ENCODE measurements at regions not wholly inside any gene's neighbourhood (a gene's known extent, or its start where the extent isn't known, plus 50 kb on each side); places are given as distances from the start of the nearest gene placed in this dataset.

DNA sequence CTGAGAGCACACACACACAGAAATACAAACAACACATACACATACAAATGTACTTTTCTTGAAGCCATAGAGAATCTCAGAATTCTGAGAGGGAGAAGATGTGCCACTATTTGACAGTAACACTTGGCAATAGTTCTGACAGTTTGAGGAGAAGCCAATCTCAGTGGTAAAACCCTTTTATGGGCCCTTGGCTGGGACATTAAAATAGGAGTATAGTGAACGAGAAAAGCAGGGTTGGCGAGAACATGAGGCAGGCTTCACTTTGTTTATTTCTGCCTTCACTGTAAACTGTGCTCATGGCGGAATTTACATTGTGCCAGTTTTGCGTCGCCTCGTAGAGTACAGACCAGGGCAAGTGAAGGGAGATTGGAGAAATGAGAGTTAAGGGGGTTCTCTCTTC is 449.4 kb upstream of the POU3F3 start (continued):
- no peak for TF ChIP-seq BACH2 (CRISPR knock-in tag; IDR thresholded peaks at IDR 0.05; ENCODE audit: borderline replicate concordance)

DNA sequence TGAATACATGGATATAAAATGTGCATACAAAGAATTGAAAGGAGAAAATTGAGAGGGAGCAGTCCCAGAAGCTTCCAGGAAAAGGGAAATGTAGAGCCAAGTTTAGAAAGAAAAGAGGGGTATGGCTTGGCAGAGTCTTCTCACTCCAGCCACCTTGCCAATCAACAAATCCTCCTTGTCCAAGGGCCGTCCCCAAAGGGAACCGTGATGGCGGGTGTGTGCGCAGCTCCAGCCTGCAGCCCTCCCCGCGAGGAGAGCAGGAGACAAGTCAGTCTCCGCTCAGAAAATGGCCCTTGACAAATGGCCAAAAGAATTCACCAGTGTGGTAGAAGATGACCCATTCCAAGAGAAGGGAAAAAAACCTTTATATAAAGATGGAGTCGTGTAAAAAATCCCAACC is 448.3 kb upstream of the POU3F3 start:
- no peak for ATAC-seq

DNA sequence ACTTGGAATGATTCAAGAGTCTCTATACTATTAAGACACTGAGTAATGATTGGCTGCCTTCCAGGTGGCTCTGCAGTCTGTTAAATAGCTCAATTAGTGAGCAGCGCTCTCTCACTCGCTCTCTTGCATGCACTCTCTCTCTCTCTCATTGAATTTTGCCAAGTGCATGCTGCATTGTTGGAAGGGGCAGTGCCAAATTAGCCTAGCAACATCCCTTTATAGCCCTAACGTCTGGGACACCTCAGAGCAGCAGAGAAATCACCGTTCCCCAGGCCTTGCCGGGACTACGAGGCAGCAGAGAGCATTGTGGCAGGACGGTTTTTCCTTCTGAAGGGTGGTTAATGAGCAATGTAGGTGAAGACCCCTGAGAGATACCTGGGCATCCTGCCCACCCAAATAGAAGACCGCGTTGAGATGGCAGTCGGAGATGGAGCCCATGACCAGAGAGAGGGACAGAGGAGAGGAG is 447.6 kb upstream of the POU3F3 start:
- TF ChIP-seq OSR1 (CRISPR knock-in tag; IDR thresholded peaks at IDR 0.05) (no peak), ZNF565 (CRISPR knock-in tag; conservative IDR thresholded peaks at IDR 0.05; ENCODE audit: low read depth) (no peak), ISL1 (CRISPR knock-in tag; IDR thresholded peaks at IDR 0.05) (peak; percentile 55), TCF4 (CRISPR knock-in tag; IDR thresholded peaks at IDR 0.05; ENCODE audit: borderline replicate concordance) (peak; percentile 50; the same call in 1 of the 2 replicates), PPARA (CRISPR knock-in tag; IDR thresholded peaks at IDR 0.05; ENCODE audit: borderline replicate concordance) (no peak)
- TF ChIP-seq, protein P1, sequence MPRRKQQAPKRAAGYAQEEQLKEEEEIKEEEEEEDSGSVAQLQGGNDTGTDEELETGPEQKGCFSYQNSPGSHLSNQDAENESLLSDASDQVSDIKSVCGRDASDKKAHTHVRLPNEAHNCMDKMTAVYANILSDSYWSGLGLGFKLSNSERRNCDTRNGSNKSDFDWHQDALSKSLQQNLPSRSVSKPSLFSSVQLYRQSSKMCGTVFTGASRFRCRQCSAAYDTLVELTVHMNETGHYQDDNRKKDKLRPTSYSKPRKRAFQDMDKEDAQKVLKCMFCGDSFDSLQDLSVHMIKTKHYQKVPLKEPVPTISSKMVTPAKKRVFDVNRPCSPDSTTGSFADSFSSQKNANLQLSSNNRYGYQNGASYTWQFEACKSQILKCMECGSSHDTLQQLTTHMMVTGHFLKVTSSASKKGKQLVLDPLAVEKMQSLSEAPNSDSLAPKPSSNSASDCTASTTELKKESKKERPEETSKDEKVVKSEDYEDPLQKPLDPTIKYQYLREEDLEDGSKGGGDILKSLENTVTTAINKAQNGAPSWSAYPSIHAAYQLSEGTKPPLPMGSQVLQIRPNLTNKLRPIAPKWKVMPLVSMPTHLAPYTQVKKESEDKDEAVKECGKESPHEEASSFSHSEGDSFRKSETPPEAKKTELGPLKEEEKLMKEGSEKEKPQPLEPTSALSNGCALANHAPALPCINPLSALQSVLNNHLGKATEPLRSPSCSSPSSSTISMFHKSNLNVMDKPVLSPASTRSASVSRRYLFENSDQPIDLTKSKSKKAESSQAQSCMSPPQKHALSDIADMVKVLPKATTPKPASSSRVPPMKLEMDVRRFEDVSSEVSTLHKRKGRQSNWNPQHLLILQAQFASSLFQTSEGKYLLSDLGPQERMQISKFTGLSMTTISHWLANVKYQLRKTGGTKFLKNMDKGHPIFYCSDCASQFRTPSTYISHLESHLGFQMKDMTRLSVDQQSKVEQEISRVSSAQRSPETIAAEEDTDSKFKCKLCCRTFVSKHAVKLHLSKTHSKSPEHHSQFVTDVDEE (CRISPR knock-in tag; IDR thresholded peaks at IDR 0.05) = peak; percentile 62; the same call in 1 of the 2 replicates
- no peak for ATAC-seq

More for the DNA sequence above, 448.3 kb upstream of the POU3F3 start:
- TF ChIP-seq, protein P2, sequence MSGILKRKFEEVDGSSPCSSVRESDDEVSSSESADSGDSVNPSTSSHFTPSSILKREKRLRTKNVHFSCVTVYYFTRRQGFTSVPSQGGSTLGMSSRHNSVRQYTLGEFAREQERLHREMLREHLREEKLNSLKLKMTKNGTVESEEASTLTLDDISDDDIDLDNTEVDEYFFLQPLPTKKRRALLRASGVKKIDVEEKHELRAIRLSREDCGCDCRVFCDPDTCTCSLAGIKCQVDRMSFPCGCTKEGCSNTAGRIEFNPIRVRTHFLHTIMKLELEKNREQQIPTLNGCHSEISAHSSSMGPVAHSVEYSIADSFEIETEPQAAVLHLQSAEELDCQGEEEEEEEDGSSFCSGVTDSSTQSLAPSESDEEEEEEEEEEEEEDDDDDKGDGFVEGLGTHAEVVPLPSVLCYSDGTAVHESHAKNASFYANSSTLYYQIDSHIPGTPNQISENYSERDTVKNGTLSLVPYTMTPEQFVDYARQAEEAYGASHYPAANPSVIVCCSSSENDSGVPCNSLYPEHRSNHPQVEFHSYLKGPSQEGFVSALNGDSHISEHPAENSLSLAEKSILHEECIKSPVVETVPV (CRISPR knock-in tag; IDR thresholded peaks at IDR 0.05) = no peak
- TF ChIP-seq BACH2 (CRISPR knock-in tag; IDR thresholded peaks at IDR 0.05; ENCODE audit: borderline replicate concordance) = no peak
- no peak for TF ChIP-seq CSDC2 (CRISPR knock-in tag; IDR thresholded peaks at IDR 0.05)
- TF ChIP-seq ZNF565 (CRISPR knock-in tag; conservative IDR thresholded peaks at IDR 0.05; ENCODE audit: low read depth) = no peak
- no peak for TF ChIP-seq TCF4 (CRISPR knock-in tag; IDR thresholded peaks at IDR 0.05; ENCODE audit: borderline replicate concordance)
- TF ChIP-seq GLIS3 (CRISPR knock-in tag; IDR thresholded peaks at IDR 0.05) = no peak
- no peak for TF ChIP-seq ZC3H10 (CRISPR knock-in tag; IDR thresholded peaks at IDR 0.05)
- TF ChIP-seq ZNF70 (CRISPR knock-in tag; IDR thresholded peaks at IDR 0.05) = no peak
- no peak for TF ChIP-seq OSR1 (CRISPR knock-in tag; IDR thresholded peaks at IDR 0.05)
- TF ChIP-seq ZFP30 (CRISPR knock-in tag; IDR thresholded peaks at IDR 0.05) = no peak
- no peak for TF ChIP-seq PPARA (CRISPR knock-in tag; IDR thresholded peaks at IDR 0.05; ENCODE audit: borderline replicate concordance)
- TF ChIP-seq, protein P3, sequence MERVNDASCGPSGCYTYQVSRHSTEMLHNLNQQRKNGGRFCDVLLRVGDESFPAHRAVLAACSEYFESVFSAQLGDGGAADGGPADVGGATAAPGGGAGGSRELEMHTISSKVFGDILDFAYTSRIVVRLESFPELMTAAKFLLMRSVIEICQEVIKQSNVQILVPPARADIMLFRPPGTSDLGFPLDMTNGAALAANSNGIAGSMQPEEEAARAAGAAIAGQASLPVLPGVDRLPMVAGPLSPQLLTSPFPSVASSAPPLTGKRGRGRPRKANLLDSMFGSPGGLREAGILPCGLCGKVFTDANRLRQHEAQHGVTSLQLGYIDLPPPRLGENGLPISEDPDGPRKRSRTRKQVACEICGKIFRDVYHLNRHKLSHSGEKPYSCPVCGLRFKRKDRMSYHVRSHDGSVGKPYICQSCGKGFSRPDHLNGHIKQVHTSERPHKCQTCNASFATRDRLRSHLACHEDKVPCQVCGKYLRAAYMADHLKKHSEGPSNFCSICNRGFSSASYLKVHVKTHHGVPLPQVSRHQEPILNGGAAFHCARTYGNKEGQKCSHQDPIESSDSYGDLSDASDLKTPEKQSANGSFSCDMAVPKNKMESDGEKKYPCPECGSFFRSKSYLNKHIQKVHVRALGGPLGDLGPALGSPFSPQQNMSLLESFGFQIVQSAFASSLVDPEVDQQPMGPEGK (CRISPR knock-in tag; IDR thresholded peaks at IDR 0.05; ENCODE audit: borderline replicate concordance) = no peak
- no peak for TF ChIP-seq ZFP3 (CRISPR knock-in tag; IDR thresholded peaks at IDR 0.05)
- TF ChIP-seq, protein P4, sequence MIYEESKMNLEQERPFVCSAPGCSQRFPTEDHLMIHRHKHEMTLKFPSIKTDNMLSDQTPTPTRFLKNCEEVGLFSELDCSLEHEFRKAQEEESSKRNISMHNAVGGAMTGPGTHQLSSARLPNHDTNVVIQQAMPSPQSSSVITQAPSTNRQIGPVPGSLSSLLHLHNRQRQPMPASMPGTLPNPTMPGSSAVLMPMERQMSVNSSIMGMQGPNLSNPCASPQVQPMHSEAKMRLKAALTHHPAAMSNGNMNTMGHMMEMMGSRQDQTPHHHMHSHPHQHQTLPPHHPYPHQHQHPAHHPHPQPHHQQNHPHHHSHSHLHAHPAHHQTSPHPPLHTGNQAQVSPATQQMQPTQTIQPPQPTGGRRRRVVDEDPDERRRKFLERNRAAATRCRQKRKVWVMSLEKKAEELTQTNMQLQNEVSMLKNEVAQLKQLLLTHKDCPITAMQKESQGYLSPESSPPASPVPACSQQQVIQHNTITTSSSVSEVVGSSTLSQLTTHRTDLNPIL (CRISPR knock-in tag; IDR thresholded peaks at IDR 0.05; ENCODE audit: low read depth) = no peak
- TF ChIP-seq TOX (CRISPR knock-in tag; IDR thresholded peaks at IDR 0.05; ENCODE audit: borderline replicate concordance) = no peak

DNA sequence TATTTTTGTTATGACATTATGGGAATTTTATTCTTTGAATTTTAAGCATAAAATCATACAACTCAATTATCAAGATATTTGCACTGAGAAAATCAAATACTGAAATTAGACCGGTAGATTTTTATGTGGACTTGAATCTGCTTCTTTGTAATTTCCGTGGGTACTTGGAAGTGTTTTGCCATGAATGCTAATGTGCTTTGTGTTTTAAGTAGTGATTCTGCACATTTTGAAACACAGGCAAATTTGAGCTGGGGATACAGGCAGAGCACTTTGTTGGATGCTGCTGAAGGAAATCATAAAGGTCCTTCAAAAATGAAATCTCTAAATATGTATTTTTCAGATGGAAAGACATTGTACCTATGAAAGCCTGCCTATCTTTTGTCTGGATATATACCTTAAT is 446.3 kb upstream of the POU3F3 start:
- no peak for ATAC-seq
- TF ChIP-seq PPARA (CRISPR knock-in tag; IDR thresholded peaks at IDR 0.05; ENCODE audit: borderline replicate concordance) = no peak
- TF ChIP-seq, protein P3 (CRISPR knock-in tag; IDR thresholded peaks at IDR 0.05; ENCODE audit: borderline replicate concordance) = no peak
- no peak for TF ChIP-seq ZFP3 (CRISPR knock-in tag; IDR thresholded peaks at IDR 0.05)
- TF ChIP-seq ZC3H10 (CRISPR knock-in tag; IDR thresholded peaks at IDR 0.05) = no peak
- no peak for TF ChIP-seq TCF4 (CRISPR knock-in tag; IDR thresholded peaks at IDR 0.05; ENCODE audit: borderline replicate concordance)
- no peak for TF ChIP-seq RARB (CRISPR knock-in tag; IDR thresholded peaks at IDR 0.05)
- no peak for TF ChIP-seq ESRRG (CRISPR knock-in tag; IDR thresholded peaks at IDR 0.05)
- no peak for TF ChIP-seq ARNTL (CRISPR knock-in tag; IDR thresholded peaks at IDR 0.05; ENCODE audit: borderline replicate concordance, low read depth)
- TF ChIP-seq, protein P5, sequence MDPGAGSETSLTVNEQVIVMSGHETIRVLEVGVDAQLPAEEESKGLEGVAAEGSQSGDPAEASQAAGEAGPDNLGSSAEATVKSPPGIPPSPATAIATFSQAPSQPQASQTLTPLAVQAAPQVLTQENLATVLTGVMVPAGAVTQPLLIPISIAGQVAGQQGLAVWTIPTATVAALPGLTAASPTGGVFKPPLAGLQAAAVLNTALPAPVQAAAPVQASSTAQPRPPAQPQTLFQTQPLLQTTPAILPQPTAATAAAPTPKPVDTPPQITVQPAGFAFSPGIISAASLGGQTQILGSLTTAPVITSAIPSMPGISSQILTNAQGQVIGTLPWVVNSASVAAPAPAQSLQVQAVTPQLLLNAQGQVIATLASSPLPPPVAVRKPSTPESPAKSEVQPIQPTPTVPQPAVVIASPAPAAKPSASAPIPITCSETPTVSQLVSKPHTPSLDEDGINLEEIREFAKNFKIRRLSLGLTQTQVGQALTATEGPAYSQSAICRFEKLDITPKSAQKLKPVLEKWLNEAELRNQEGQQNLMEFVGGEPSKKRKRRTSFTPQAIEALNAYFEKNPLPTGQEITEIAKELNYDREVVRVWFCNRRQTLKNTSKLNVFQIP (CRISPR knock-in tag; IDR thresholded peaks at IDR 0.05; ENCODE audit: borderline replicate concordance, low read depth) = no peak
- TF ChIP-seq ZFP30 (CRISPR knock-in tag; IDR thresholded peaks at IDR 0.05) = no peak
- TF ChIP-seq OSR1 (CRISPR knock-in tag; IDR thresholded peaks at IDR 0.05) = no peak
- TF ChIP-seq, protein P2 (CRISPR knock-in tag; IDR thresholded peaks at IDR 0.05) = no peak
- TF ChIP-seq ISL1 (CRISPR knock-in tag; IDR thresholded peaks at IDR 0.05) = no peak

All from SK-N-SH treated with all-trans-retinoic acid at 6 μM for 48 hours (cell line).